SH-SY5Y (cell line): ENCODE measurements at regions not wholly inside any gene's neighbourhood (a gene's known extent, or its start where the extent isn't known, plus 50 kb on each side); places are given as distances from the start of the nearest gene placed in this dataset.

Experiments
- GATA2 ChIP-seq: IDR thresholded peaks from 2 replicates; pipeline ENCODE4 v1.6.1; 2011; ENCODE audit warnings: mild to moderate bottlenecking, low read depth, low read length
- GATA3 ChIP-seq: IDR thresholded peaks from 2 replicates; pipeline ENCODE4 v1.6.1; 2011; ENCODE audit warnings: low read depth, mild to moderate bottlenecking, low read length, moderate library complexity

GRCh38 chr10:78642269-78642816 is 426.4 kb upstream of the ZMIZ1 start:
- TF ChIP-seq GATA2 (no peak), GATA3 (no peak)
